ENCODE measurements at regions not wholly inside any gene's neighbourhood (a gene's known extent, or its start where the extent isn't known, plus 50 kb on each side); places are given as distances from the start of the nearest gene placed in this dataset.

- no peaks in the 10 kb centered on the region for H3K36me3 ChIP-seq
- DNase-seq (no peak), ATAC-seq (no peak)
- intact Hi-C loops (cut with DNase I) = loop anchor here in 6 of 10 donors (5.0 to 10.0 kb wide), 4 partner anchors 64 to 1517 kb away; no protein-coding TSS in a partner anchor
- H3K9me3 ChIP-seq = peaks cover 0 to 26% (median 0%) of the 10 kb centered on the region in 11 donors
- TF ChIP-seq CTCF (IDR thresholded peaks at IDR 0.05) = no peak
- H3K4me1 ChIP-seq = peaks cover 0 to 11% (median 0%) of the 10 kb centered on the region in 9 donors
- no peak overlapping the region for H3K4me3 ChIP-seq
- WGBS, 2 donors = 58 to 100% methylated on average over 1 of the region's 1 CpG
- no peaks in the 10 kb centered on the region for H3K27me3 ChIP-seq
- H3K27ac ChIP-seq = no peak overlapping the region
These were observed 326.8 kb downstream of the TBL1XR1 start for GRCh38 chr3:176870451-176870850.

DNA sequence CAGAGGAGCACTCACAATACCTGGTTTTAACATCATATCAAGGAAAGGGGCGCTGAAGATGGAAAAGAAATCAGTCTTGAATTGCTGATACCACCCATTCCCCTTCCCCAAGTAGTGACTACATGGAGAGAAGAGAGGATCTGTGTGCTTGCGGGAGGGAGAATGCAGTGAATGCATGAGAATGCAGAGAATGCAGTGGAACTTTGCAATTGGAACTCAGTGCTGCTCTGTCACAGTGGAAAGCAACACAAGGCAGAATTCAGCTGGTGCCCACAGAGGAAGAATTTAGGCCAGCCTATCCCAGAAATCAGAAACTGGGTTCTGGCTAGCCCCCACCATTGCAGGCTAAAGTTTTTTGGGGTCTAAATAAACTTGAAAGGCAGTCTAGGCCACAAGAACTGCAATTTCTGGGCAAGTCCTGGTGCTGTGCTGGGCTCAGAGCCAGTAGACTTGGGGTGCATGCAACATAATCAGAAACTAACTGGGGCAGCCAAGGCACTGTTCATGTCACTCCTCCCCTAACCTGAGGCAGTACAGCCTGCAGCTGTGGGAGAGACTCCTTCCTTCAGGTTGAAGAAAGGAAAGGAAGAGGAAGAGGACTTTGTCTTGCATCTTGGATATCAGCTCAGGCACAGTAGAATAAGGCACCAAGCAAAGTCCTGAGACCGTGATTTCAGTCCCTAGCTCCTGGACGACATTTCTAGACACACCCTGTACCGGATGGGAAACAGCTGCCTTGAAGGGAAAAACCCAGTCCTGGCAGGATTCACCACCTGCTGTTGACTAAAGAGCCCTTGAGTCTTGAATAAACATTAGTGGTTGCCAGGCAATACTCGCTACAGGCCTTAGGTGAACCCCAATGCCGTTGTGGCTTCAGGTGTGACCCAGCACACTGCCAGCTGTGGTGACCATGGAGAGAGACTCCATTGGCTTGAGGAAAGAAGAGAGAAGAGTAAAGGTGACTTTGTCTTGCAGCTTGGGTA lies 329.3 kb downstream of the TBL1XR1 start:
- no peak for TF ChIP-seq CTCF (IDR thresholded peaks at IDR 0.05)
- DNase-seq (no peak), ATAC-seq (peak in 4 of 8 donors; percentile 20 to 53 (median 26))
- intact Hi-C loops (cut with DNase I) = no loop called here
- Histone ChIP-seq H3K4me3 (no peak overlapping the region), H3K4me1 (peaks cover 0 to 10% (median 0%) of the 10 kb centered on the region in 9 donors), H3K36me3 (no peaks in the 10 kb centered on the region), H3K27me3 (no peaks in the 10 kb centered on the region), H3K9me3 (peaks cover 0 to 26% (median 0%) of the 10 kb centered on the region in 11 donors), H3K27ac (no peak overlapping the region)
- 58 to 64% methylated on average over 7 of the region's 7 CpGs for WGBS, 2 donors

GRCh38 chr3:176861137-176861536 lies 336.1 kb downstream of the TBL1XR1 start:
- 95 to 96% methylated on average over 4 of the region's 4 CpGs for WGBS, 2 donors
- no peaks in the 10 kb centered on the region for H3K36me3 ChIP-seq
- H3K27ac ChIP-seq = no peak overlapping the region
- H3K4me1 ChIP-seq = no peaks in the 10 kb centered on the region
- peaks cover 0 to 4% (median 0%) of the 10 kb centered on the region in 11 donors for H3K9me3 ChIP-seq
- no peak overlapping the region for H3K4me3 ChIP-seq
- intact Hi-C loops (cut with DNase I) = no loop called here
- TF ChIP-seq CTCF (IDR thresholded peaks at IDR 0.05) = no peak
- DNase-seq (no peak), ATAC-seq (no peak)
- H3K27me3 ChIP-seq = no peaks in the 10 kb centered on the region

DNA sequence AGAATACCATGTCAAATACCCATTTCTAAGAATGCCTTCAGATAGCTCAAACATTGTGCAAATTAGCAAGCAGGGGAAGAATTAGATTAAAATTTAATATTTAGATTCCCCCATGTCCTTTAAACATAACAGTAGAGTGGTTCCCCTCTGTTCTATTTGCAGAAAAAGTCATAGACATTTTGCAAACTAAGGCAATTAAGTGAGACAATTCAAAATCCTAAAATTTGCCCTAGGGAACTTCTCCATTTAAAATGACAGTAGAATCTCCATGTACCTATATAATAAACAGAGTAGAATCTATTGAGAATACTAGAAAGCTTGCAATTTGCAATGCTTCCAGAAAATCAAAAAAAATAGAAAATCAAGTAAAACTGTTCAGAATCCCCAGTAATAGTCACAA lies 340.6 kb downstream of the TBL1XR1 start:
- TF ChIP-seq CTCF (IDR thresholded peaks at IDR 0.05) = no peak
- Histone ChIP-seq H3K9me3 (no peaks in the 10 kb centered on the region), H3K27ac (no peak overlapping the region), H3K36me3 (no peaks in the 10 kb centered on the region), H3K4me1 (no peaks in the 10 kb centered on the region), H3K4me3 (no peak overlapping the region), H3K27me3 (no peaks in the 10 kb centered on the region)
- ATAC-seq (no peak), DNase-seq (no peak)
- intact Hi-C loops (cut with DNase I) = loop anchor here in 1 of 10 donors (5.0 kb wide), 1 partner anchor 786 kb away; no protein-coding TSS in a partner anchor

Measured in heart right ventricle (tissue), 16 donors.